ENCODE measurements at regions not wholly inside any gene's neighbourhood (a gene's known extent, or its start where the extent isn't known, plus 50 kb on each side); places are given as distances from the start of the nearest gene placed in this dataset.

- no peak for DNase-seq (ENCODE audit: insufficient read length, low spot score, missing footprints)
- H3K4me3 ChIP-seq (ENCODE audit: insufficient read depth, low read length): no peak overlapping the region
- H4K20me1 ChIP-seq (ENCODE audit: insufficient read depth, low read length): no peaks in the 10 kb centered on the region
- no peaks in the 10 kb centered on the region for H3K36me3 ChIP-seq (ENCODE audit: insufficient read depth, low read length)
- no peaks in the 10 kb centered on the region for H3K4me1 ChIP-seq (ENCODE audit: insufficient read depth, low read length)
- no peak overlapping the region for H2AFZ ChIP-seq (ENCODE audit: low read length)
- TF ChIP-seq CTCF (IDR thresholded peaks at IDR 0.05; ENCODE audit: extremely low read depth, low read depth, low read length): no peak
- H3K4me2 ChIP-seq (ENCODE audit: insufficient read depth, low read length): no peak overlapping the region
- no peaks in the 10 kb centered on the region for H3K9me3 ChIP-seq (ENCODE audit: low read depth, low read length)
- no peak overlapping the region for H3K27ac ChIP-seq (ENCODE audit: low read depth, low read length)
- no peaks in the 10 kb centered on the region for H3K79me2 ChIP-seq (ENCODE audit: insufficient read depth, low read length)
- no peaks in the 10 kb centered on the region for H3K27me3 ChIP-seq (ENCODE audit: insufficient read depth, low read length)
These were observed 568.2 kb upstream of the ZP4 start for GRCh38 chr1:238458899-238459298.

GRCh38 chr1:238457610-238458009 lies 566.9 kb upstream of the ZP4 start:
- H2AFZ ChIP-seq (ENCODE audit: low read length): no peak overlapping the region
- H3K79me2 ChIP-seq (ENCODE audit: insufficient read depth, low read length): no peaks in the 10 kb centered on the region
- no peaks in the 10 kb centered on the region for H3K4me1 ChIP-seq (ENCODE audit: insufficient read depth, low read length)
- no peak overlapping the region for H3K27ac ChIP-seq (ENCODE audit: low read depth, low read length)
- no peak for DNase-seq (ENCODE audit: insufficient read length, low spot score, missing footprints)
- H4K20me1 ChIP-seq (ENCODE audit: insufficient read depth, low read length): no peaks in the 10 kb centered on the region
- H3K36me3 ChIP-seq (ENCODE audit: insufficient read depth, low read length): no peaks in the 10 kb centered on the region
- TF ChIP-seq CTCF (IDR thresholded peaks at IDR 0.05; ENCODE audit: extremely low read depth, low read depth, low read length): no peak
- H3K27me3 ChIP-seq (ENCODE audit: insufficient read depth, low read length): no peaks in the 10 kb centered on the region
- no peak overlapping the region for H3K4me2 ChIP-seq (ENCODE audit: insufficient read depth, low read length)
- no peaks in the 10 kb centered on the region for H3K9me3 ChIP-seq (ENCODE audit: low read depth, low read length)
- H3K4me3 ChIP-seq (ENCODE audit: insufficient read depth, low read length): no peak overlapping the region

- peaks cover 5% of the 10 kb centered on the region for H3K4me1 ChIP-seq (ENCODE audit: insufficient read depth, low read length)
- no peaks in the 10 kb centered on the region for H3K36me3 ChIP-seq (ENCODE audit: insufficient read depth, low read length)
- H3K79me2 ChIP-seq (ENCODE audit: insufficient read depth, low read length): no peaks in the 10 kb centered on the region
- H3K9me3 ChIP-seq (ENCODE audit: low read depth, low read length): no peaks in the 10 kb centered on the region
- no peaks in the 10 kb centered on the region for H4K20me1 ChIP-seq (ENCODE audit: insufficient read depth, low read length)
- no peak for TF ChIP-seq CTCF (IDR thresholded peaks at IDR 0.05; ENCODE audit: extremely low read depth, low read depth, low read length)
- no peak overlapping the region for H3K4me3 ChIP-seq (ENCODE audit: insufficient read depth, low read length)
- no peaks in the 10 kb centered on the region for H3K27me3 ChIP-seq (ENCODE audit: insufficient read depth, low read length)
- no peak overlapping the region for H3K27ac ChIP-seq (ENCODE audit: low read depth, low read length)
- no peak for DNase-seq (ENCODE audit: insufficient read length, low spot score, missing footprints)
- H2AFZ ChIP-seq (ENCODE audit: low read length): no peak overlapping the region
- no peak overlapping the region for H3K4me2 ChIP-seq (ENCODE audit: insufficient read depth, low read length)
These were observed 561.1 kb upstream of the ZP4 start for GRCh38 chr1:238451781-238452310.

- Histone ChIP-seq H3K27me3 (ENCODE audit: insufficient read depth, low read length) (no peaks in the 10 kb centered on the region), H3K4me3 (ENCODE audit: insufficient read depth, low read length) (no peak overlapping the region), H3K27ac (ENCODE audit: low read depth, low read length) (no peak overlapping the region), H3K36me3 (ENCODE audit: insufficient read depth, low read length) (no peaks in the 10 kb centered on the region), H3K9me3 (ENCODE audit: low read depth, low read length) (no peaks in the 10 kb centered on the region), H3K4me2 (ENCODE audit: insufficient read depth, low read length) (no peak overlapping the region), H3K4me1 (ENCODE audit: insufficient read depth, low read length) (peaks cover 5% of the 10 kb centered on the region), H2AFZ (ENCODE audit: low read length) (no peak overlapping the region), H3K79me2 (ENCODE audit: insufficient read depth, low read length) (no peaks in the 10 kb centered on the region), H4K20me1 (ENCODE audit: insufficient read depth, low read length) (no peaks in the 10 kb centered on the region)
- DNase-seq (ENCODE audit: insufficient read length, low spot score, missing footprints): no peak
- no peak for TF ChIP-seq CTCF (IDR thresholded peaks at IDR 0.05; ENCODE audit: extremely low read depth, low read depth, low read length)
These were observed 560.3 kb upstream of the ZP4 start for GRCh38 chr1:238450976-238451375.
